DND-41 (cell line): ENCODE measurements at regions not wholly inside any gene's neighbourhood (a gene's known extent, or its start where the extent isn't known, plus 50 kb on each side); places are given as distances from the start of the nearest gene placed in this dataset.

Experiments
- ATAC-seq: fragments of 200-7000 bp; cut with Tn5 transposase; 3 replicates; pipeline ENCODE4 v1.9.1; 2021; ENCODE audit warnings: low read depth; ENCODE audit not compliant: insufficient read depth
- DNase-seq: peaks from one replicate; pipeline ENCODE4 v3.0.0-alpha.2; 2020
- H2AFZ ChIP-seq: 2 replicates; pipeline ENCODE4 v1.6.0; 2012; ENCODE audit warnings: low read depth, low read length
- H3K27ac ChIP-seq: 2 replicates; pipeline ENCODE4 v1.5.1; 2012; ENCODE audit warnings: low read length, inconsistent platforms
- H3K27me3 ChIP-seq: fragments of 200-600 bp; sonication (generic); 2 replicates; pipeline ENCODE4 v1.6.0; 2012; ENCODE audit warnings: low read length, mild to moderate bottlenecking, inconsistent platforms; ENCODE audit not compliant: insufficient read depth, poor library complexity
- H3K36me3 ChIP-seq: 2 replicates; pipeline ENCODE4 v1.5.1; 2012; ENCODE audit warnings: low read length, inconsistent platforms; ENCODE audit not compliant: insufficient read depth
- H3K4me1 ChIP-seq: 2 replicates; pipeline ENCODE4 v1.5.1; 2012; ENCODE audit warnings: mild to moderate bottlenecking, low read length; ENCODE audit not compliant: insufficient read depth
- H3K4me2 ChIP-seq: 2 replicates; pipeline ENCODE4 v1.6.0; 2012; ENCODE audit warnings: mild to moderate bottlenecking, moderate library complexity, low read length, inconsistent platforms; ENCODE audit not compliant: insufficient read depth
- H3K4me3 ChIP-seq, 2 experiments: fragments of 200-600 bp in 1 of 2; shearing (Covaris generic) in 1 of 2; 2 replicates each; pipeline ENCODE4 v1.5.1; 2012 to 2016; ENCODE audit warnings: inconsistent platforms in 2 of 2, low read length in 2 of 2, mild to moderate bottlenecking in 2 of 2, low read depth in 1 of 2, moderate library complexity in 1 of 2
- H3K79me2 ChIP-seq: 2 replicates; pipeline ENCODE4 v1.6.0; 2012; ENCODE audit warnings: low read length, inconsistent platforms; ENCODE audit not compliant: insufficient read depth
- H3K9ac ChIP-seq: 2 replicates; pipeline ENCODE4 v1.6.0; 2012; ENCODE audit warnings: low read depth, mild to moderate bottlenecking, inconsistent platforms, low read length, moderate library complexity
- H3K9me3 ChIP-seq: 2 replicates; pipeline ENCODE4 v1.5.1; 2012; ENCODE audit warnings: low read length, moderate library complexity, mild to moderate bottlenecking, inconsistent platforms; ENCODE audit not compliant: insufficient read depth, severe bottlenecking
- H4K20me1 ChIP-seq: 2 replicates; pipeline ENCODE4 v1.6.0; 2012; ENCODE audit warnings: low read length; ENCODE audit not compliant: insufficient read depth
- EZH2 ChIP-seq: IDR thresholded peaks from 3 replicates; pipeline ENCODE4 v1.6.1; 2012; ENCODE audit warnings: borderline replicate concordance, low read depth, mild to moderate bottlenecking, moderate library complexity, low read length, inconsistent platforms; ENCODE audit not compliant: severe bottlenecking
- TF ChIP-seq, protein P1 (sequence below): IDR thresholded peaks from 2 replicates; pipeline ENCODE4 v1.5.1; 2012; ENCODE audit warnings: borderline replicate concordance, low read length, moderate library complexity, mild to moderate bottlenecking; ENCODE audit not compliant: poor library complexity, severe bottlenecking; ENCODE audit errors: extremely low read depth

DNA sequence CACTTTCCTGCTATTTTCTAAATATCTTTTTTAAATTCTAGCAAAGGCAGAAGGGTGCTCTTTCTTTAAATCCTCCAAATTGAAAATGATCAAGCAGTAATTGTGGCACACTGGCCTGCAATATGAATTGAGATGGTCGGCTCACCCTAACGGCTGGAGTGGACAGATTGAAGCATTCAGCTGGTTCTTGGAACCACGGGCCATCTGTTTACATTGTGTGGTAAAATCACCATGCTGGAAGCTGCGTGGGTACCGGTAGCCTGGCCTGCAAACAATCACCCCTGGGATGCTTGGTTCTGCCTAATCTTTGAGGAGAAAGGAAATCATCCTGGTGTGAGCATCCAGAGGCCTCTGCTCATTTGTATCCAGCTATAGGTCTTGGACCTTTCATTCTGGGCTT is 289.3 kb downstream of the ZNF608 start:
- H3K4me2 ChIP-seq = no peak overlapping the region
- DNase-seq = no peak

GRCh38 chr5:124456249-124456648 is 290.2 kb downstream of the ZNF608 start:
- TF ChIP-seq EZH2 = no peak
- TF ChIP-seq, protein P1, sequence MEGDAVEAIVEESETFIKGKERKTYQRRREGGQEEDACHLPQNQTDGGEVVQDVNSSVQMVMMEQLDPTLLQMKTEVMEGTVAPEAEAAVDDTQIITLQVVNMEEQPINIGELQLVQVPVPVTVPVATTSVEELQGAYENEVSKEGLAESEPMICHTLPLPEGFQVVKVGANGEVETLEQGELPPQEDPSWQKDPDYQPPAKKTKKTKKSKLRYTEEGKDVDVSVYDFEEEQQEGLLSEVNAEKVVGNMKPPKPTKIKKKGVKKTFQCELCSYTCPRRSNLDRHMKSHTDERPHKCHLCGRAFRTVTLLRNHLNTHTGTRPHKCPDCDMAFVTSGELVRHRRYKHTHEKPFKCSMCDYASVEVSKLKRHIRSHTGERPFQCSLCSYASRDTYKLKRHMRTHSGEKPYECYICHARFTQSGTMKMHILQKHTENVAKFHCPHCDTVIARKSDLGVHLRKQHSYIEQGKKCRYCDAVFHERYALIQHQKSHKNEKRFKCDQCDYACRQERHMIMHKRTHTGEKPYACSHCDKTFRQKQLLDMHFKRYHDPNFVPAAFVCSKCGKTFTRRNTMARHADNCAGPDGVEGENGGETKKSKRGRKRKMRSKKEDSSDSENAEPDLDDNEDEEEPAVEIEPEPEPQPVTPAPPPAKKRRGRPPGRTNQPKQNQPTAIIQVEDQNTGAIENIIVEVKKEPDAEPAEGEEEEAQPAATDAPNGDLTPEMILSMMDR = no peak
- no peaks in the 10 kb centered on the region for H4K20me1 ChIP-seq
- no peaks in the 10 kb centered on the region for H3K36me3 ChIP-seq
- H3K79me2 ChIP-seq = no peaks in the 10 kb centered on the region
- H3K4me1 ChIP-seq = peaks cover 27% of the 10 kb centered on the region
- no peaks in the 10 kb centered on the region for H3K27me3 ChIP-seq
- no peak overlapping the region for H3K4me3 ChIP-seq
- H3K9me3 ChIP-seq = no peaks in the 10 kb centered on the region
- no peak overlapping the region for H2AFZ ChIP-seq
- DNase-seq = no peak
- H3K4me2 ChIP-seq = no peak overlapping the region
- H3K27ac ChIP-seq = no peak overlapping the region
- no peak overlapping the region for H3K9ac ChIP-seq
- ATAC-seq = no peak

More for the DNA sequence above, 289.3 kb downstream of the ZNF608 start:
- no peak for TF ChIP-seq EZH2
- TF ChIP-seq, protein P1 = no peak
- no peaks in the 10 kb centered on the region for H3K36me3 ChIP-seq
- no peak overlapping the region for H3K4me3 ChIP-seq
- no peak overlapping the region for H3K27ac ChIP-seq
- ATAC-seq = no peak
- no peaks in the 10 kb centered on the region for H3K79me2 ChIP-seq
- H2AFZ ChIP-seq = no peak overlapping the region
- H3K4me1 ChIP-seq = peaks cover 32% of the 10 kb centered on the region
- H3K9me3 ChIP-seq = no peaks in the 10 kb centered on the region
- H4K20me1 ChIP-seq = no peaks in the 10 kb centered on the region
- H3K27me3 ChIP-seq = no peaks in the 10 kb centered on the region
- H3K9ac ChIP-seq = no peak overlapping the region

DNA sequence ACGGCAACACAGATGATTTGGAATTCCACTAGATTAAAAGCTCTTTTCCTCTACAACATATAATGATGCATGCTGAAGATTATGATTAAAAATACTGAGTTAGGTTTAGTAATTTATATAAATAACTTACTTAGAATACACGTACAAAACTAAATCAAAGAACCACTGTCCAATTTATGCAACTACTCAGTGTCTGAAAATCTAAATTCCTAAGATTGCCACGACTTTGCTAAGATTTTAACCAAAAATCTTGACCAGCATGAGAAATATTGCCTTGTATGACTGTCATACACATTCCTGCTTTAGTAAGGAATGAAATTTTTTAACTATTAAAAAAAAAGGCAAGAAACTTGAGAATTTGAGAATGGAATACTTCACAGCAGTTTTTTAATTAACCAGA is 292.4 kb downstream of the ZNF608 start:
- Histone ChIP-seq H3K9ac (no peak overlapping the region), H3K4me3 (no peak overlapping the region), H3K79me2 (no peaks in the 10 kb centered on the region), H3K36me3 (no peaks in the 10 kb centered on the region), H3K27ac (no peak overlapping the region), H4K20me1 (no peaks in the 10 kb centered on the region), H3K4me2 (no peak overlapping the region), H3K4me1 (peaks cover 25% of the 10 kb centered on the region), H3K27me3 (no peaks in the 10 kb centered on the region), H2AFZ (no peak overlapping the region), H3K9me3 (no peaks in the 10 kb centered on the region)
- ATAC-seq = no peak
- no peak for TF ChIP-seq EZH2
- TF ChIP-seq, protein P1 = no peak
- DNase-seq = no peak
